Brain microvascular endothelial cell (primary cell): ENCODE measurements at regions not wholly inside any gene's neighbourhood (a gene's known extent, or its start where the extent isn't known, plus 50 kb on each side); places are given as distances from the start of the nearest gene placed in this dataset.

Source experiments
- DNase-seq: peaks from one replicate; pipeline ENCODE4 v3.0.0-alpha.2; 2020
- H3K27ac ChIP-seq: fragments of 250-450 bp; sonication (Bioruptor Pico); 2 replicates; pipeline ENCODE4 v1.5.1; 2020; ENCODE audit warnings: mild to moderate bottlenecking, moderate library complexity
- H3K27me3 ChIP-seq: fragments of 250-450 bp; sonication (Bioruptor Pico); replicated peaks from 2 replicates; pipeline ENCODE4 v1.5.1; 2020; ENCODE audit warnings: mild to moderate bottlenecking
- H3K36me3 ChIP-seq: fragments of 250-450 bp; sonication (Bioruptor Pico); replicated peaks from 2 replicates; pipeline ENCODE4 v1.5.1; 2020; ENCODE audit warnings: mild to moderate bottlenecking
- H3K4me3 ChIP-seq: 2 replicates; pipeline ENCODE4 v1.5.1; 2011; ENCODE audit warnings: low read depth, mild to moderate bottlenecking, control low read depth, low read length, moderate library complexity
- CTCF ChIP-seq: IDR thresholded peaks from 2 replicates; pipeline ENCODE4 v1.5.1; 2011; ENCODE audit warnings: low read depth, mild to moderate bottlenecking, moderate library complexity, low read length, control low read depth, inconsistent platforms; ENCODE audit errors: missing control alignments
- in situ Hi-C: cut with HindIII; loops from 2 replicates; pipeline ENCODE4 v1.10.0; 2017; ENCODE audit warnings: low sequenced_read_pairs, low pct_ligation_motif_present

- no peak overlapping the region for H3K4me3 ChIP-seq
- in situ Hi-C loops: no loop called here
- no peak for TF ChIP-seq CTCF
- H3K27me3 ChIP-seq: no peaks in the 10 kb centered on the region
- H3K27ac ChIP-seq: no peak overlapping the region
- DNase-seq: no peak
- no peaks in the 10 kb centered on the region for H3K36me3 ChIP-seq
Observed at GRCh38 chr7:121591926-121592325, 195.8 kb upstream of the FAM3C start.

GRCh38 chr7:121587435-121587834, 191.3 kb upstream of the FAM3C start:
- Histone ChIP-seq H3K27ac (no peak overlapping the region), H3K27me3 (no peaks in the 10 kb centered on the region), H3K4me3 (no peak overlapping the region), H3K36me3 (no peaks in the 10 kb centered on the region)
- no peak for TF ChIP-seq CTCF
- in situ Hi-C loops: no loop called here
- DNase-seq: no peak

GRCh38 chr7:121582258-121582657, 186.2 kb upstream of the FAM3C start:
- Histone ChIP-seq H3K27me3 (no peaks in the 10 kb centered on the region), H3K36me3 (no peaks in the 10 kb centered on the region), H3K4me3 (no peak overlapping the region), H3K27ac (no peak overlapping the region)
- no peak for TF ChIP-seq CTCF
- in situ Hi-C loops: no loop called here
- DNase-seq: no peak

GRCh38 chr7:121579639-121580038, 183.5 kb upstream of the FAM3C start:
- TF ChIP-seq CTCF: no peak
- H3K36me3 ChIP-seq: no peaks in the 10 kb centered on the region
- in situ Hi-C loops: no loop called here
- no peak overlapping the region for H3K4me3 ChIP-seq
- no peak overlapping the region for H3K27ac ChIP-seq
- DNase-seq: no peak
- no peaks in the 10 kb centered on the region for H3K27me3 ChIP-seq

- H3K27me3 ChIP-seq: no peaks in the 10 kb centered on the region
- in situ Hi-C loops: no loop called here
- H3K36me3 ChIP-seq: no peaks in the 10 kb centered on the region
- no peak overlapping the region for H3K27ac ChIP-seq
- H3K4me3 ChIP-seq: no peak overlapping the region
- no peak for DNase-seq
- TF ChIP-seq CTCF: no peak
Observed at GRCh38 chr7:121578669-121579068, 182.6 kb upstream of the FAM3C start.

- in situ Hi-C loops: no loop called here
- Histone ChIP-seq H3K36me3 (no peaks in the 10 kb centered on the region), H3K27me3 (no peaks in the 10 kb centered on the region), H3K4me3 (no peak overlapping the region), H3K27ac (no peak overlapping the region)
- TF ChIP-seq CTCF: no peak
- no peak for DNase-seq
Observed at GRCh38 chr7:121576148-121576917, 180.2 kb upstream of the FAM3C start.
